Limb (tissue), 2 donors: ENCODE measurements at regions not wholly inside any gene's neighbourhood (a gene's known extent, or its start where the extent isn't known, plus 50 kb on each side); places are given as distances from the start of the nearest gene placed in this dataset.
"Not testable (repeated sequence)": the region's sequence is repeated elsewhere in the genome, so short reads cannot be mapped to it uniquely, and the experiment has no call there.

Experiments
- DNase-seq, 2 donors: peaks; one replicate each; pipeline ENCODE4 v3.0.0-alpha.2; 2016; ENCODE audit errors: extremely low spot score in 2 of 2

- DNase-seq = not testable (repeated sequence)
Measured at GRCh38 chr2:64280812-64281211, 136.6 kb upstream of the PELI1 start.

GRCh38 chr2:64283006-64283570 is 138.9 kb upstream of the PELI1 start:
- DNase-seq = no peak

GRCh38 chr2:64283641-64284361 is 139.6 kb upstream of the PELI1 start:
- no peak for DNase-seq

- no peak for DNase-seq
Measured at GRCh38 chr2:64284751-64285150, 140.5 kb upstream of the PELI1 start.

- no peak for DNase-seq
Measured at GRCh38 chr2:64287202-64287740, 143.1 kb upstream of the PELI1 start.

GRCh38 chr2:64288321-64289193 is 144.3 kb upstream of the PELI1 start:
- DNase-seq = peak; percentile 52 to 81

GRCh38 chr2:64289251-64289650 is 145.0 kb upstream of the PELI1 start:
- no peak for DNase-seq

- DNase-seq = no peak
Measured at GRCh38 chr2:64289737-64290136, 145.5 kb upstream of the PELI1 start.

GRCh38 chr2:64291181-64291580 is 147.0 kb upstream of the PELI1 start:
- no peak for DNase-seq

- no peak for DNase-seq
Measured at GRCh38 chr2:64295326-64296139, 151.3 kb upstream of the PELI1 start.

GRCh38 chr2:64296140-64296480 is 151.9 kb upstream of the PELI1 start:
- no peak for DNase-seq

- no peak for DNase-seq
Measured at GRCh38 chr2:64296695-64297346, 152.6 kb upstream of the PELI1 start.

GRCh38 chr2:64298161-64298560 is 153.9 kb upstream of the PELI1 start:
- no peak for DNase-seq

- no peak for DNase-seq
Measured at GRCh38 chr2:64300066-64300465, 153.9 kb upstream of the LGALSL start.

- no peak for DNase-seq
Measured at GRCh38 chr2:64303250-64303649, 150.7 kb upstream of the LGALSL start.

- no peak for DNase-seq
Measured at GRCh38 chr2:64307421-64307820, 146.5 kb upstream of the LGALSL start.

- no peak for DNase-seq
Measured at GRCh38 chr2:64311191-64311910, 142.6 kb upstream of the LGALSL start.

GRCh38 chr2:64311948-64312621 is 141.9 kb upstream of the LGALSL start:
- peak; percentile 81 to 87 for DNase-seq

GRCh38 chr2:64312622-64313397 is 141.2 kb upstream of the LGALSL start:
- no peak for DNase-seq
